ENCODE measurements at regions not wholly inside any gene's neighbourhood (a gene's known extent, or its start where the extent isn't known, plus 50 kb on each side); places are given as distances from the start of the nearest gene placed in this dataset.

GRCh38 chr22:27597703-27598444 lies 203.7 kb downstream of the MN1 start:
- ChIA-PET CTCF (interaction anchor here (0.5 kb wide), 1 partner anchor 510 kb away, joined by 3 read pairs; no protein-coding TSS in a partner anchor), POLR2A (ENCODE audit: low non-redundant PET) (interaction anchor here (0.5 kb wide), 1 partner anchor 1564 kb away, joined by 9 read pairs; no protein-coding TSS in a partner anchor)
- DNase-seq (ENCODE audit: low spot score) = no peak
- no peaks in the 10 kb centered on the region for H3K36me3 ChIP-seq (ENCODE audit: insufficient read depth, low read length, poor library complexity, severe bottlenecking)
- H3K4me1 ChIP-seq (ENCODE audit: insufficient read depth, low read length, poor library complexity, severe bottlenecking) = peaks cover 4% of the 10 kb centered on the region
- intact Hi-C loops (cut with micrococcal nuclease; ENCODE audit: unreplicated experiment) = no loop called here
- H3K9me3 ChIP-seq (ENCODE audit: low read depth, low read length, poor library complexity, severe bottlenecking) = no peaks in the 10 kb centered on the region
- BruUV-seq (replicated peaks) = no TSS peak
- TF ChIP-seq EZH2 (IDR thresholded peaks at IDR 0.05; ENCODE audit: borderline replicate concordance, low read depth, low read length, poor library complexity, severe bottlenecking) (no peak), CTCF (conservative IDR thresholded peaks at IDR 0.05; ENCODE audit: low read depth, low read length) (no peak)
- H3K27me3 ChIP-seq (replicated peaks; ENCODE audit: insufficient read depth, low read depth, low read length, poor library complexity) = no peaks in the 10 kb centered on the region
- H3K27ac ChIP-seq (ENCODE audit: low read depth, low read length, poor library complexity, severe bottlenecking) = no peak overlapping the region
- no peak overlapping the region for H3K4me3 ChIP-seq (ENCODE audit: low read depth, low read length, poor library complexity, severe bottlenecking)

DNA sequence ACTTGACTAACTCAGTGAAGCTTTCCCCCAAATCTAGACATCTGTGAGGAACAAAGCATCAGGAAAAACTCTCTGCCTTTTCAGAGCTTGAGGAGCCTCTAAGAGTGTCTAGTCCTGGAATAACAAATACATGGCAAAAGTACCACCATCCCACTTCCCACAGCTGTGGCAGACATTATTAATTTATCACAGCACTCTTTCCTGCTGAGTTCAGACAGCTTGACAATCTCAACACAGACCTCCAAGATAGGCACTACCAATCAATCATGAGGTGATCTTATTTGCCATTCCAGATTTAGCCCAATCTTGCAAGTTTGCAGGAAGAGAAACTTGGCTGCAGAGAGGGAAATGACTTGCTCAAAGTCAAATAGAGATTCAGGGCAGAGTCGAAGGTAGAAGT lies 202.8 kb downstream of the MN1 start:
- Histone ChIP-seq H3K4me1 (ENCODE audit: insufficient read depth, low read length, poor library complexity, severe bottlenecking) (peaks cover 4% of the 10 kb centered on the region), H3K4me3 (ENCODE audit: low read depth, low read length, poor library complexity, severe bottlenecking) (no peak overlapping the region), H3K9me3 (ENCODE audit: low read depth, low read length, poor library complexity, severe bottlenecking) (no peaks in the 10 kb centered on the region), H3K27me3 (replicated peaks; ENCODE audit: insufficient read depth, low read depth, low read length, poor library complexity) (no peaks in the 10 kb centered on the region), H3K27ac (ENCODE audit: low read depth, low read length, poor library complexity, severe bottlenecking) (peak overlapping the region; percentile 13), H3K36me3 (ENCODE audit: insufficient read depth, low read length, poor library complexity, severe bottlenecking) (no peaks in the 10 kb centered on the region)
- no TSS peak for BruUV-seq (replicated peaks)
- ChIA-PET CTCF (no interaction called here), POLR2A (ENCODE audit: low non-redundant PET) (interaction anchor here (0.7 kb wide), 1 partner anchor 182 kb away, joined by 3 read pairs; no protein-coding TSS in a partner anchor)
- TF ChIP-seq CTCF (conservative IDR thresholded peaks at IDR 0.05; ENCODE audit: low read depth, low read length) (no peak), EZH2 (IDR thresholded peaks at IDR 0.05; ENCODE audit: borderline replicate concordance, low read depth, low read length, poor library complexity, severe bottlenecking) (no peak)
- DNase-seq (ENCODE audit: low spot score) = peak; percentile 46
- intact Hi-C loops (cut with micrococcal nuclease; ENCODE audit: unreplicated experiment) = no loop called here

GRCh38 chr22:27601195-27601594 lies 200.4 kb downstream of the MN1 start:
- Histone ChIP-seq H3K36me3 (ENCODE audit: insufficient read depth, low read length, poor library complexity, severe bottlenecking) (no peaks in the 10 kb centered on the region), H3K27me3 (replicated peaks; ENCODE audit: insufficient read depth, low read depth, low read length, poor library complexity) (no peaks in the 10 kb centered on the region), H3K4me3 (ENCODE audit: low read depth, low read length, poor library complexity, severe bottlenecking) (no peak overlapping the region), H3K9me3 (ENCODE audit: low read depth, low read length, poor library complexity, severe bottlenecking) (no peaks in the 10 kb centered on the region), H3K4me1 (ENCODE audit: insufficient read depth, low read length, poor library complexity, severe bottlenecking) (peaks cover 4% of the 10 kb centered on the region), H3K27ac (ENCODE audit: low read depth, low read length, poor library complexity, severe bottlenecking) (no peak overlapping the region)
- POLR2A ChIA-PET (ENCODE audit: low non-redundant PET) = no interaction called here
- CTCF ChIA-PET = no interaction called here
- TF ChIP-seq CTCF (conservative IDR thresholded peaks at IDR 0.05; ENCODE audit: low read depth, low read length) (no peak), EZH2 (IDR thresholded peaks at IDR 0.05; ENCODE audit: borderline replicate concordance, low read depth, low read length, poor library complexity, severe bottlenecking) (no peak)
- no peak for DNase-seq (ENCODE audit: low spot score)
- BruUV-seq (replicated peaks) = no TSS peak
- intact Hi-C loops (cut with micrococcal nuclease; ENCODE audit: unreplicated experiment) = no loop called here

Data from A673 (cell line).